Rectal smooth muscle tissue (tissue), 1 donor: ENCODE measurements at regions not wholly inside any gene's neighbourhood (a gene's known extent, or its start where the extent isn't known, plus 50 kb on each side); places are given as distances from the start of the nearest gene placed in this dataset.
"Not testable (repeated sequence)": the region's sequence is repeated elsewhere in the genome, so short reads cannot be mapped to it uniquely, and the experiment has no call there.

Experiments
- H3K27ac ChIP-seq: one replicate; pipeline ENCODE4 v1.7.0; 2013; ENCODE audit warnings: low read depth, low read length, inconsistent platforms
- H3K27me3 ChIP-seq: one replicate; pipeline ENCODE4 v1.7.0; 2013; ENCODE audit warnings: low read length; ENCODE audit not compliant: control insufficient read depth, insufficient read depth
- H3K36me3 ChIP-seq: one replicate; pipeline ENCODE4 v1.7.0; 2013; ENCODE audit warnings: low read length; ENCODE audit not compliant: control insufficient read depth, insufficient read depth
- H3K4me1 ChIP-seq: one replicate; pipeline ENCODE4 v1.7.0; 2013; ENCODE audit warnings: low read length; ENCODE audit not compliant: control insufficient read depth, insufficient read depth
- H3K4me3 ChIP-seq: one replicate; pipeline ENCODE4 v1.7.0; 2013; ENCODE audit warnings: low read length
- H3K9ac ChIP-seq: one replicate; pipeline ENCODE4 v1.7.0; 2013; ENCODE audit warnings: low read length

GRCh38 chrX:74225111-74225510, 78.9 kb upstream of the ZCCHC13 start:
- H3K27me3 ChIP-seq, result no peaks in the 10 kb centered on the region
- no peak overlapping the region for H3K4me3 ChIP-seq
- no peaks in the 10 kb centered on the region for H3K36me3 ChIP-seq
- H3K27ac ChIP-seq, result no peak overlapping the region
- H3K9ac ChIP-seq, result no peak overlapping the region
- no peaks in the 10 kb centered on the region for H3K4me1 ChIP-seq

GRCh38 chrX:74220277-74220676, 83.7 kb upstream of the ZCCHC13 start:
- H3K27ac ChIP-seq, result no peak overlapping the region
- no peaks in the 10 kb centered on the region for H3K4me1 ChIP-seq
- H3K27me3 ChIP-seq, result no peaks in the 10 kb centered on the region
- no peak overlapping the region for H3K4me3 ChIP-seq
- no peaks in the 10 kb centered on the region for H3K36me3 ChIP-seq
- H3K9ac ChIP-seq, result no peak overlapping the region

- Histone ChIP-seq H3K36me3 (peaks cover 5% of the 10 kb centered on the region), H3K27me3 (no peaks in the 10 kb centered on the region), H3K4me3 (no peak overlapping the region)
Measured at GRCh38 chrX:74218895-74219294, 85.1 kb upstream of the ZCCHC13 start.

GRCh38 chrX:74216421-74216820, 87.6 kb upstream of the ZCCHC13 start:
- H3K27me3 ChIP-seq, result no peaks in the 10 kb centered on the region
- no peak overlapping the region for H3K27ac ChIP-seq
- no peak overlapping the region for H3K4me3 ChIP-seq
- H3K9ac ChIP-seq, result no peak overlapping the region
- no peaks in the 10 kb centered on the region for H3K4me1 ChIP-seq
- peaks cover 5% of the 10 kb centered on the region for H3K36me3 ChIP-seq

More at GRCh38 chrX:74218895-74219294, 85.1 kb upstream of the ZCCHC13 start:
- Histone ChIP-seq H3K9ac (no peak overlapping the region), H3K27ac (no peak overlapping the region), H3K4me1 (no peaks in the 10 kb centered on the region)

- Histone ChIP-seq H3K36me3 (peaks cover 8% of the 10 kb centered on the region), H3K9ac (no peak overlapping the region), H3K27me3 (no peaks in the 10 kb centered on the region), H3K4me1 (no peaks in the 10 kb centered on the region), H3K4me3 (no peak overlapping the region), H3K27ac (no peak overlapping the region)
Measured at GRCh38 chrX:74211911-74212310, 92.1 kb upstream of the ZCCHC13 start.

- Histone ChIP-seq H3K27ac (no peak overlapping the region), H3K9ac (no peak overlapping the region), H3K27me3 (no peaks in the 10 kb centered on the region), H3K4me3 (no peak overlapping the region), H3K4me1 (no peaks in the 10 kb centered on the region), H3K36me3 (peaks cover 4% of the 10 kb centered on the region)
Measured at GRCh38 chrX:74207539-74207938, 96.4 kb upstream of the ZCCHC13 start.

GRCh38 chrX:74195605-74196004, 108.4 kb upstream of the ZCCHC13 start:
- Histone ChIP-seq H3K4me3 (no peak overlapping the region), H3K4me1 (no peaks in the 10 kb centered on the region), H3K36me3 (no peaks in the 10 kb centered on the region), H3K9ac (no peak overlapping the region), H3K27ac (no peak overlapping the region), H3K27me3 (no peaks in the 10 kb centered on the region)

GRCh38 chrX:74195120-74195519, 108.9 kb upstream of the ZCCHC13 start:
- no peak overlapping the region for H3K27ac ChIP-seq
- no peaks in the 10 kb centered on the region for H3K36me3 ChIP-seq
- H3K9ac ChIP-seq, result no peak overlapping the region
- no peak overlapping the region for H3K4me3 ChIP-seq
- H3K4me1 ChIP-seq, result no peaks in the 10 kb centered on the region
- H3K27me3 ChIP-seq, result no peaks in the 10 kb centered on the region

GRCh38 chrX:74187211-74187610, 116.8 kb upstream of the ZCCHC13 start:
- Histone ChIP-seq H3K36me3 (no peaks in the 10 kb centered on the region), H3K4me1 (no peaks in the 10 kb centered on the region), H3K4me3 (no peak overlapping the region), H3K27me3 (no peaks in the 10 kb centered on the region), H3K27ac (no peak overlapping the region), H3K9ac (no peak overlapping the region)

GRCh38 chrX:74183047-74183446, 120.9 kb upstream of the ZCCHC13 start:
- H3K27ac ChIP-seq, H3K9ac ChIP-seq, H3K36me3 ChIP-seq, H3K27me3 ChIP-seq, H3K4me1 ChIP-seq, H3K4me3 ChIP-seq: not testable (repeated sequence)

GRCh38 chrX:74181976-74182375, 122.0 kb upstream of the ZCCHC13 start:
- H3K36me3 ChIP-seq, H3K9ac ChIP-seq, H3K27ac ChIP-seq, H3K27me3 ChIP-seq, H3K4me3 ChIP-seq, H3K4me1 ChIP-seq: not testable (repeated sequence)

- H3K9ac ChIP-seq, result no peak overlapping the region
- no peak overlapping the region for H3K27ac ChIP-seq
- H3K4me3 ChIP-seq, result no peak overlapping the region
Measured at GRCh38 chrX:74180716-74181115, 123.3 kb upstream of the ZCCHC13 start.

GRCh38 chrX:74179990-74180389, 124.0 kb upstream of the ZCCHC13 start:
- Histone ChIP-seq H3K36me3 (no peaks in the 10 kb centered on the region), H3K4me3 (no peak overlapping the region), H3K27ac (no peak overlapping the region), H3K27me3 (no peaks in the 10 kb centered on the region), H3K4me1 (no peaks in the 10 kb centered on the region), H3K9ac (no peak overlapping the region)

More at GRCh38 chrX:74180716-74181115, 123.3 kb upstream of the ZCCHC13 start:
- H3K4me1 ChIP-seq, result no peaks in the 10 kb centered on the region
- H3K27me3 ChIP-seq, result no peaks in the 10 kb centered on the region
- H3K36me3 ChIP-seq, result no peaks in the 10 kb centered on the region
